NT2/D1 (cell line): ENCODE measurements at regions not wholly inside any gene's neighbourhood (a gene's known extent, or its start where the extent isn't known, plus 50 kb on each side); places are given as distances from the start of the nearest gene placed in this dataset.
A peak's percentile ranks its signal among the peaks of the same experiment; 100 is the strongest.

Source experiments
- SUZ12 ChIP-seq: IDR thresholded peaks from 2 replicates; pipeline ENCODE4 v1.6.1; 2011; ENCODE audit not compliant: insufficient read length, insufficient read depth; ENCODE audit errors: extremely low read depth
- YY1 ChIP-seq: IDR thresholded peaks from 2 replicates; pipeline ENCODE4 v1.6.1; 2011; ENCODE audit not compliant: insufficient read length, insufficient read depth
- ZNF274 ChIP-seq: IDR thresholded peaks from 2 replicates; pipeline ENCODE4 v1.6.1; 2011; ENCODE audit warnings: mild to moderate bottlenecking, low read depth, low read length

DNA sequence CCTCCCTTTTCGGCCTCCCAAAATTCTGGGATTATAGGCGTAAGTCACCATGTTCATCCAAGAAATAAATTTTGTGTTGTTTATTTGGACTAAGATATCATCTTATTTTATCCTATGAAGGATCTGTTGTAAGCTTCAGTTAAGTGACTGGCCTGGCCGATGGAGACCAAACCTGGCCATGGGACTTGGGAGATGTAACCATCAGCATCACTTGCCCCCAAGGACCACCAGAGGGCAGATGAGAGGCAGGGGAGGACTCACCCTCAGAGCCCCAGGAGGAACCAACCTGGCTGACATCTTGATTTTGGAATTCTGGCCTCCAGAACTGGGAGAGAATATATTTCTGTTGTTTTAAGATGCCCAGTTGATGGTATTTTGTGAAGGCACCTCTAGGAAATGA, 266.7 kb downstream of the CDH26 start:
- no peak for TF ChIP-seq SUZ12
- TF ChIP-seq YY1 = peak; percentile 51
- TF ChIP-seq ZNF274 = no peak
